Activated CD8-positive, alpha-beta T cell treated with anti-CD3 and anti-CD28 coated beads, Interleukin-2, amount 10 ng/mL, durations not matched to agents 7 days and 5 days (primary cell): ENCODE measurements at regions not wholly inside any gene's neighbourhood (a gene's known extent, or its start where the extent isn't known, plus 50 kb on each side); places are given as distances from the start of the nearest gene placed in this dataset.

Experiments used
- ATAC-seq: fragments of 150-1000 bp; cut with Tn5 transposase; one replicate; pipeline ENCODE4 v1.10.0; 2021; ENCODE audit warnings: moderate library complexity
- CTCF ChIA-PET: fragments of 350-600 bp; sonication (Branson Sonifier 250); formaldehyde crosslinking; loops from one replicate; lab custom pipeline; 2021; ENCODE audit warnings: antibody characterized with exemption; lab: Charles Lee
- POLR2A ChIA-PET: fragments of 350-600 bp; sonication (Branson Sonifier 250); formaldehyde crosslinking; loops from one replicate; lab custom pipeline; 2021; ENCODE audit warnings: antibody characterized with exemption; lab: Charles Lee
- DNase-seq: peaks from one replicate; pipeline ENCODE4 v3.0.0-alpha.2; 2020
- H3K27ac Mint-ChIP-seq: one replicate; pipeline ENCODE4 v1.8.0; 2021; ENCODE audit warnings: mild to moderate bottlenecking, mixed read lengths
- H3K27me3 Mint-ChIP-seq: one replicate; pipeline ENCODE4 v1.8.0; 2021; ENCODE audit warnings: low read depth, mixed read lengths
- H3K36me3 Mint-ChIP-seq: one replicate; pipeline ENCODE4 v1.8.0; 2021; ENCODE audit warnings: low read depth, mixed read lengths
- H3K4me1 Mint-ChIP-seq: one replicate; pipeline ENCODE4 v1.8.0; 2021; ENCODE audit warnings: low read depth, mixed read lengths
- H3K4me3 Mint-ChIP-seq: one replicate; pipeline ENCODE4 v1.8.0; 2021; ENCODE audit warnings: mild to moderate bottlenecking, mixed read lengths
- H3K9me3 Mint-ChIP-seq: one replicate; pipeline ENCODE4 v1.8.0; 2022; ENCODE audit warnings: mixed read lengths; ENCODE audit not compliant: insufficient read depth

- ATAC-seq, result no peak
- CTCF ChIA-PET, result no interaction called here
Observed at GRCh38 chr2:128732976-128733431, 414.3 kb upstream of the HS6ST1 start.

GRCh38 chr2:128733450-128733849 lies 414.8 kb upstream of the HS6ST1 start:
- H3K36me3 Mint-ChIP-seq, result no peaks in the 10 kb centered on the region
- peaks cover 22% of the 10 kb centered on the region for H3K4me1 Mint-ChIP-seq
- ATAC-seq (no peak), DNase-seq (no peak)
- no peak overlapping the region for H3K27ac Mint-ChIP-seq
- no peaks in the 10 kb centered on the region for H3K9me3 Mint-ChIP-seq
- no peak overlapping the region for H3K4me3 Mint-ChIP-seq
- CTCF ChIA-PET, result no interaction called here
- peaks cover 32% of the 10 kb centered on the region for H3K27me3 Mint-ChIP-seq
- POLR2A ChIA-PET, result no interaction called here

More at GRCh38 chr2:128732976-128733431, 414.3 kb upstream of the HS6ST1 start:
- H3K4me1 Mint-ChIP-seq, result peaks cover 26% of the 10 kb centered on the region
- no peaks in the 10 kb centered on the region for H3K9me3 Mint-ChIP-seq
- H3K4me3 Mint-ChIP-seq, result no peak overlapping the region
- POLR2A ChIA-PET, result no interaction called here
- H3K27me3 Mint-ChIP-seq, result peaks cover 33% of the 10 kb centered on the region
- no peak overlapping the region for H3K27ac Mint-ChIP-seq
- no peaks in the 10 kb centered on the region for H3K36me3 Mint-ChIP-seq
- no peak for DNase-seq

- ATAC-seq (peak; percentile 66), DNase-seq (peak; percentile 69)
- peak overlapping the region; percentile 69 for H3K27ac Mint-ChIP-seq
- ChIA-PET CTCF (interaction anchor here (0.7 kb wide), 1 partner anchor 9 kb away, joined by 3 read pairs; no protein-coding TSS in a partner anchor), POLR2A (no interaction called here)
- H3K4me1 Mint-ChIP-seq, result peaks cover 22% of the 10 kb centered on the region
- no peaks in the 10 kb centered on the region for H3K36me3 Mint-ChIP-seq
- H3K4me3 Mint-ChIP-seq, result peak overlapping the region; percentile 13
- no peaks in the 10 kb centered on the region for H3K9me3 Mint-ChIP-seq
- H3K27me3 Mint-ChIP-seq, result peaks cover 31% of the 10 kb centered on the region
Observed at GRCh38 chr2:128734521-128735295, 416.0 kb upstream of the HS6ST1 start.

- no peak for ATAC-seq
- CTCF ChIA-PET, result interaction anchor here (1.5 to 1.6 kb wide), 2 partner anchors 13 to 18 kb away, joined by 6 read pairs; no protein-coding TSS in a partner anchor
- no peak for DNase-seq
- H3K4me1 Mint-ChIP-seq, result peaks cover 22% of the 10 kb centered on the region
- peak overlapping the region; percentile 69 for H3K27ac Mint-ChIP-seq
- no peak overlapping the region for H3K4me3 Mint-ChIP-seq
- POLR2A ChIA-PET, result no interaction called here
- H3K9me3 Mint-ChIP-seq, result no peaks in the 10 kb centered on the region
- H3K36me3 Mint-ChIP-seq, result no peaks in the 10 kb centered on the region
- peaks cover 31% of the 10 kb centered on the region for H3K27me3 Mint-ChIP-seq
Observed at GRCh38 chr2:128735296-128735960, 416.8 kb upstream of the HS6ST1 start.

GRCh38 chr2:128736046-128736688 lies 417.5 kb upstream of the HS6ST1 start:
- H3K36me3 Mint-ChIP-seq, result no peaks in the 10 kb centered on the region
- no peak for DNase-seq
- H3K27me3 Mint-ChIP-seq, result peaks cover 29% of the 10 kb centered on the region
- ChIA-PET CTCF (interaction anchor here (0.7 to 1.6 kb wide), 12 partner anchors 9 to 419 kb away, joined by 3 to 11 read pairs (median 4); no protein-coding TSS in a partner anchor), POLR2A (no interaction called here)
- ATAC-seq, result no peak
- peaks cover 22% of the 10 kb centered on the region for H3K4me1 Mint-ChIP-seq
- no peaks in the 10 kb centered on the region for H3K9me3 Mint-ChIP-seq
- no peak overlapping the region for H3K4me3 Mint-ChIP-seq
- H3K27ac Mint-ChIP-seq, result no peak overlapping the region

- H3K4me1 Mint-ChIP-seq, result peaks cover 22% of the 10 kb centered on the region
- H3K4me3 Mint-ChIP-seq, result peak overlapping the region; percentile 45
- peak; percentile 71 for DNase-seq
- no peak overlapping the region for H3K27ac Mint-ChIP-seq
- peaks cover 26% of the 10 kb centered on the region for H3K27me3 Mint-ChIP-seq
- ChIA-PET CTCF (interaction anchor here (0.7 to 1.6 kb wide), 12 partner anchors 9 to 420 kb away, joined by 3 to 11 read pairs (median 4); no protein-coding TSS in a partner anchor), POLR2A (no interaction called here)
- H3K36me3 Mint-ChIP-seq, result no peaks in the 10 kb centered on the region
- H3K9me3 Mint-ChIP-seq, result no peaks in the 10 kb centered on the region
- peak; percentile 75 for ATAC-seq
Observed at GRCh38 chr2:128736689-128737545, 418.2 kb upstream of the HS6ST1 start.

GRCh38 chr2:128737546-128737826 lies 418.8 kb upstream of the HS6ST1 start:
- ChIA-PET POLR2A (no interaction called here), CTCF (interaction anchor here (1.1 to 1.2 kb wide), 2 partner anchors 17 kb away, joined by 3 to 4 read pairs; no protein-coding TSS in a partner anchor)
- Mint-ChIP-seq H3K4me3 (no peak overlapping the region), H3K27ac (no peak overlapping the region), H3K27me3 (peaks cover 24% of the 10 kb centered on the region), H3K9me3 (no peaks in the 10 kb centered on the region), H3K36me3 (no peaks in the 10 kb centered on the region), H3K4me1 (peaks cover 22% of the 10 kb centered on the region)
- ATAC-seq (no peak), DNase-seq (no peak)

GRCh38 chr2:128738446-128739110 lies 419.9 kb upstream of the HS6ST1 start:
- no peaks in the 10 kb centered on the region for H3K36me3 Mint-ChIP-seq
- DNase-seq, result no peak
- ATAC-seq, result no peak
- H3K4me1 Mint-ChIP-seq, result peaks cover 22% of the 10 kb centered on the region
- ChIA-PET CTCF (interaction anchor here (1.1 kb wide), 2 partner anchors 11 to 16 kb away, joined by 3 read pairs; no protein-coding TSS in a partner anchor), POLR2A (no interaction called here)
- peaks cover 23% of the 10 kb centered on the region for H3K27me3 Mint-ChIP-seq
- H3K4me3 Mint-ChIP-seq, result no peak overlapping the region
- H3K27ac Mint-ChIP-seq, result no peak overlapping the region
- no peaks in the 10 kb centered on the region for H3K9me3 Mint-ChIP-seq

GRCh38 chr2:128742467-128742866 lies 423.8 kb upstream of the HS6ST1 start:
- Mint-ChIP-seq H3K4me1 (no peaks in the 10 kb centered on the region), H3K4me3 (no peak overlapping the region), H3K27me3 (peaks cover 33% of the 10 kb centered on the region), H3K36me3 (no peaks in the 10 kb centered on the region), H3K27ac (no peak overlapping the region), H3K9me3 (no peaks in the 10 kb centered on the region)
- DNase-seq, result no peak
- ChIA-PET POLR2A (no interaction called here), CTCF (no interaction called here)
- ATAC-seq, result no peak

GRCh38 chr2:128745946-128746345 lies 427.3 kb upstream of the HS6ST1 start:
- H3K4me3 Mint-ChIP-seq, result no peak overlapping the region
- ATAC-seq, result no peak
- H3K4me1 Mint-ChIP-seq, result peaks cover 4% of the 10 kb centered on the region
- CTCF ChIA-PET, result interaction anchor here (0.9 kb wide), 1 partner anchor 10 kb away, joined by 4 read pairs; no protein-coding TSS in a partner anchor
- H3K36me3 Mint-ChIP-seq, result no peaks in the 10 kb centered on the region
- peaks cover 30% of the 10 kb centered on the region for H3K27me3 Mint-ChIP-seq
- DNase-seq, result no peak
- no peak overlapping the region for H3K27ac Mint-ChIP-seq
- H3K9me3 Mint-ChIP-seq, result no peaks in the 10 kb centered on the region
- POLR2A ChIA-PET, result no interaction called here

GRCh38 chr2:128746356-128746755 lies 427.7 kb upstream of the HS6ST1 start:
- ChIA-PET CTCF (no interaction called here), POLR2A (no interaction called here)
- H3K36me3 Mint-ChIP-seq, result no peaks in the 10 kb centered on the region
- no peak overlapping the region for H3K4me3 Mint-ChIP-seq
- DNase-seq (no peak), ATAC-seq (no peak)
- no peaks in the 10 kb centered on the region for H3K9me3 Mint-ChIP-seq
- H3K27ac Mint-ChIP-seq, result no peak overlapping the region
- H3K27me3 Mint-ChIP-seq, result peaks cover 30% of the 10 kb centered on the region
- H3K4me1 Mint-ChIP-seq, result peaks cover 4% of the 10 kb centered on the region
